ENCODE measurements at regions not wholly inside any gene's neighbourhood (a gene's known extent, or its start where the extent isn't known, plus 50 kb on each side); places are given as distances from the start of the nearest gene placed in this dataset.

- no peak for TF ChIP-seq TAF1 (IDR thresholded peaks at IDR 0.05; ENCODE audit: low read depth, low read length)
- TF ChIP-seq CEBPB (IDR thresholded peaks at IDR 0.05; ENCODE audit: low read depth, low read length) = no peak
- no peak for TF ChIP-seq CTCF (IDR thresholded peaks at IDR 0.05; ENCODE audit: control extremely low read depth in 1 of 3, insufficient read depth in 1 of 3, low read depth in 1 of 3, low read length in 3 of 3)
- TF ChIP-seq SIX5 (IDR thresholded peaks at IDR 0.05; ENCODE audit: low read depth, low read length) = no peak
- TF ChIP-seq POLR2A (IDR thresholded peaks at IDR 0.05; ENCODE audit: control extremely low read depth in 1 of 2, low read depth in 2 of 2, low read length in 2 of 2) = no peak
- no peak for TF ChIP-seq EZH2 (IDR thresholded peaks at IDR 0.05; ENCODE audit: low read depth, low read length, severe bottlenecking)
- no peak for TF ChIP-seq MAX (IDR thresholded peaks at IDR 0.05)
- TF ChIP-seq JUND (IDR thresholded peaks at IDR 0.05; ENCODE audit: low read length) = no peak
- no peak for TF ChIP-seq USF2 (IDR thresholded peaks at IDR 0.05; ENCODE audit: low read length)
- no peak for TF ChIP-seq SIRT6 (IDR thresholded peaks at IDR 0.05; ENCODE audit: low read length)
- no peak for TF ChIP-seq TEAD4 (IDR thresholded peaks at IDR 0.05; ENCODE audit: low read depth, low read length)
- TF ChIP-seq ASH2L (IDR thresholded peaks at IDR 0.05; ENCODE audit: low read length) = no peak
- TF ChIP-seq BRCA1 (IDR thresholded peaks at IDR 0.05; ENCODE audit: low read depth, low read length) = no peak
Measured at GRCh38 chr15:93432474-93432873, 343.5 kb upstream of the RGMA start.

Data from H1 (cell line).